ENCODE measurements at regions not wholly inside any gene's neighbourhood (a gene's known extent, or its start where the extent isn't known, plus 50 kb on each side); places are given as distances from the start of the nearest gene placed in this dataset.

DNA sequence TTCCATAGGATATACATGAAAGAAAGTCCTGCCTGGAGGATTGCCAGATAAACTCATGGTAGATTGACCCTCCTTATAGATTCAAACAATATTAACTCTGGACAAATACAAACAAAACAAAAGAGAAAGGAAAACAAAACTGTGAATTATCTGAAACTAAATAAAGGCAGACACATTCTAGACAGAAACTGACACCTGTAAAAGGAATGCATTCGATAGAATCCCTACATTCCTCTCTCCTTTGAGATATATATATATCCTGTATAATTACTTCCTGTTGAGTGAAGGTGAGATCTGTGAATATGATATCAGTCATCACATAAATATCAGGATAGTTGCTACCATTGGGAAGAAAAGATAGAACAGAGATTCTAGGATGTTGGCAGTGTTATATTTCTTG, 948.4 kb upstream of the ATXN7L3B start:
- TF ChIP-seq, protein P1, sequence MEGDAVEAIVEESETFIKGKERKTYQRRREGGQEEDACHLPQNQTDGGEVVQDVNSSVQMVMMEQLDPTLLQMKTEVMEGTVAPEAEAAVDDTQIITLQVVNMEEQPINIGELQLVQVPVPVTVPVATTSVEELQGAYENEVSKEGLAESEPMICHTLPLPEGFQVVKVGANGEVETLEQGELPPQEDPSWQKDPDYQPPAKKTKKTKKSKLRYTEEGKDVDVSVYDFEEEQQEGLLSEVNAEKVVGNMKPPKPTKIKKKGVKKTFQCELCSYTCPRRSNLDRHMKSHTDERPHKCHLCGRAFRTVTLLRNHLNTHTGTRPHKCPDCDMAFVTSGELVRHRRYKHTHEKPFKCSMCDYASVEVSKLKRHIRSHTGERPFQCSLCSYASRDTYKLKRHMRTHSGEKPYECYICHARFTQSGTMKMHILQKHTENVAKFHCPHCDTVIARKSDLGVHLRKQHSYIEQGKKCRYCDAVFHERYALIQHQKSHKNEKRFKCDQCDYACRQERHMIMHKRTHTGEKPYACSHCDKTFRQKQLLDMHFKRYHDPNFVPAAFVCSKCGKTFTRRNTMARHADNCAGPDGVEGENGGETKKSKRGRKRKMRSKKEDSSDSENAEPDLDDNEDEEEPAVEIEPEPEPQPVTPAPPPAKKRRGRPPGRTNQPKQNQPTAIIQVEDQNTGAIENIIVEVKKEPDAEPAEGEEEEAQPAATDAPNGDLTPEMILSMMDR (conservative IDR thresholded peaks at IDR 0.05): no peak
- no peak for TF ChIP-seq EZH2 (IDR thresholded peaks at IDR 0.05; ENCODE audit: low read depth)
